Smooth muscle cell of the brain vasculature (primary cell): ENCODE measurements at regions not wholly inside any gene's neighbourhood (a gene's known extent, or its start where the extent isn't known, plus 50 kb on each side); places are given as distances from the start of the nearest gene placed in this dataset.
"Not testable (repeated sequence)": the region's sequence is repeated elsewhere in the genome, so short reads cannot be mapped to it uniquely, and the experiment has no call there.

Experiments
- DNase-seq: peaks from one replicate; pipeline ENCODE4 v3.0.0-alpha.2; 2012; ENCODE audit warnings: low read depth, low spot score

DNA sequence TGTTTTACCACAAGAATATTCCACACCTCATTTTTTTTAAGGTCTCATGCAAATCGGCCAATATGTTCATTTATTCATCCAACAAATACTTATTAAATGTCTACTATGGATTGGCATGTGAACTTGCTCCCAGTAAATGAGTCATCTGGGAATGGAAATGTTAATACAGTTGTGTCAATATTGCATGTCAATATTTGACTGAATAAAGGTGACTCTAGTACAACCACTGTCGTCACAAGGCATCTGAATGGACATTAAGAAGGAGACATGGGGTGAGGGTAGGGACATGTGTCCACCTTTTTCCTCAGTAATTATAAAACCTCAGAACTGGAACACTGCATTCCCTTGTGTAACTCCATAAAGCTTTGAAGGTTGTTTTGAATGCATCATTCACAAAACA, 365.4 kb downstream of the ADCYAP1 start:
- no peak for DNase-seq

DNA sequence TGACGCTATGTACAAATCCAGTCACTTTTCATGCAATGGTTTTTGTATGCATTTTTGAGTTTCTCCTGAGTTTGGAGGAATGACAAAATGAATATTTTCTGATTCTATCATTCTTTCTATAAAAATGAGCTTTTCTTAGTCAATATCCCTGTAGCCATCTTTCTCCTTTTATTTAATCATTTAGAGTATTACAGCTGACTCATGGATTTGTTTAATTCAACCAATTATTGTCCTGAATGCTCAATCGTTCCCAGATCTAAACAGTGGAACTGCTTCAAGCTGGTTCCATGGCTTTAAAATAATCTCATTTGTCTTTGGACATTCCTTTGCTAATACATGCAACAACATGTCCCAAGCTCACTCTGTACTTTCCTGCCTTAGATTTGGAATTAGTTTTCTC, 368.8 kb downstream of the ADCYAP1 start:
- DNase-seq: no peak

DNA sequence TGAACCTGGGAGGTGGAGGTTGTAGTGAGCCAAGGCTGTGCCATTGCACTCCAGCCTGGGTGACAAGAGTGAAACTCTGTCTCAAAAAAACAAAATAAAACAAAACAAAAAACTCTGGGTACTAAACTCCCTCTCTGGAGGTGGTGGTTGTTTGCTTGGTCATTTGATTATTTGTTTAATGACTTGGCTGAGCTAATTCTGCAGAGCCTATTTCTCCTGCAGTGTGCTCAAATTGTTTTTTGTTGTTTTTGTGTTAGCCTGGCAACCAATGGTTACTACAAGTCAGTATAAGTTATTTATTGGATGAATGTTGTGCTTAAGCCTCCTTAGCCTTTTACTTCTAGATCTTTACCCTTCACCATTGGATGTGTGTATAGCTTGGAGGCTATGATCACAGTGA, 387.5 kb downstream of the ADCYAP1 start:
- DNase-seq: no peak

DNA sequence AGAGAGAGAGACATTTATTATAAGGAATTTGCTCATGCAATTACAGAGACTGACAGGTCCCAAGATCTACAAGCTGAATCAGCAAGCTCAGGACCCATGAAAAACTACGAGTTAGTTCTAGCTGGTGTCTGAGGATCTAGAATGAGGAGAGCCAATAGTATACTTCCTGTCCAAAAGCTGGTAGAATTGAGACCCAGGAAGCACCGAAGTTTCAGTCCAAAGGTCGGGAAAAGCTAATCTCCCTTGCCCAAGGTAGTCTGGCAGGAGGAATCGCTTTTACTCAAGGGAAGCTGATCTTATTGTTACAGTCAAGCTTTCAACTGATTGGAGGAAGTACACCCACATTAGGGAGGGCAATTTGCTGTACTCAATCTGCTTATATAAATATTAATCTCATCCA, 389.6 kb downstream of the ADCYAP1 start:
- DNase-seq: no peak

DNA sequence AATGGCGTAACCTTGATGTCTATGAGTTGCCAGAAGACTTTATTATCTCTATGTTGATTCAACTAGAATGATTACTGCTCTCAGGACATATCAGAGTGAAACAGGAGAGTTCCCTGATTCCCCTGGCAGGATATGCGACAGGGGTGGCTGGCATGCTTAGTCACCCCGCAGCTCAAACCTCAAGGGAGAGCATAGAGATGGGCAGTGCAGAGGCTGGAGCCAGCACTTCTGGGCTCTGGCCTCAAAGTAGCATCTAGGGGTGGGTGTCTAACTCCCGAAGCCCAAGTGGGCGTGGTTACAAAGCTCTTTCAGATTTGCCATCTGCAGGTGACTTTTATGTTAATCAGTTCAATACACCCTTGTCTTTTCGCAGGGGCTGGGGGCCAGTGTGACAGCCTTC, 391.6 kb downstream of the ADCYAP1 start:
- no peak for DNase-seq

DNA sequence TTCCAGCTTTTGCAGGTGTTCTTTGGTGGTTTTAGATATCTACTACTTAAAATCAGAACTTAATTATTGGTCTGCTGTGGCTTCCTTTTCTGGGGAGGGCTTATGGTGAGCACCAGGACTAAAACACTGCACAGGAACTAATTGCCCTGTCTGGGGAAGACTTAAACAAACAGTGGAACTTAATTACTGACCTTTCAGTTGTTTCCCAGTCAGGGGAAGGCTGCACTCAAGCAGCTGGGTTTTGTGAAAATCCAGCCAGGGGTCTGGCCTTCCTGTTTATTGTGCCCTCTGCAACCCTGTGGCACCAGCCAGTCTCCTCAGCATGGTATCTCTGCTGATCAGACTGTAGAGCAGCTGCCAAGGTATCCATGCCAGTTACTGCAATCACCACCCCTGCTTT, 398.2 kb downstream of the ADCYAP1 start:
- DNase-seq: no peak

DNA sequence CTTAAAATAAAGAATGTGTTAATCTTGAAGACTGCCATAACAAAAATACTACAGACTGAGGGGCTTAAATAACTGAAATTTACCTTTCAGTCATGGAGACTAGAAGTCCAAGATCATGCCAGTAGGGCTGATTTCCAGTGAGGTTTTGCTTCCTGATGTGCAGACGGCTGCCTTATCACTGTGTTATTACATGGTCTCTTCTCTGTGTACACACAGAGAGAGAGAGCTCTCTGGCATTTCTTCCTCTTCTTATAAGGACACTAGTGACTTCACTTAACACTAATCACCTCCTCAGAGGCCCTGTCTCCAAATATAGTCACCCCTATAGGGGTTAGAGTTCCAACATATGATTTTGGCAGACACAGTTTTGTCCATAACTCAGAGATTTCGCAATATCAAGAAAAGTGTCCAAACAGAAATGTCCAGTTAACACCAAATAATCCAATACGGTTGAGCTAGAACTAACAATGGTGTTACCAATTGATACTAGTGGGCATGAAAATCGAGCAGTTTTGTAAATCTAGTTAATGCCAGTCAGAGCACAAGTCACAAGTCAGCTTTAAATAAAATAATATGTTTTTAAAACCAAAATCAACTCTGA, 399.8 kb downstream of the ADCYAP1 start:
- no peak for DNase-seq

DNA sequence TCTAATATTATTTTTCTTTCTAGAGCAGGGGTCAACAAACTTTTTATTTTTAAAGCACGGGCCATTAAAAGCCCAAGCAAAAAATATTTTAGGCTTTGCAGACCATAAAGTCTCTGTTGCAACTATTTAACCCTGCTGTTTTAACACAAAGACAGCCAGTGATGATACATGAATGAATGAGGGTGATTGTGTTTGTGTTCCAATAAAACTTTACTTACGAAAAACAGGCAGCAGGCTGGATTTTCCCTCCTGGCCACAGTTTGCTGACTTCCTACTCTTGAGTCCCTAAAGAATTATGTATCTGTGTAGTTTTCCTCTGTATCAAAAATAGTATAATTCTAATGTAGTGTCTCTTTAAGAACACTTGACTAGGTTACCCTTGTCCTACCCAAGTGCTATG, 402.0 kb downstream of the ADCYAP1 start:
- DNase-seq: no peak

DNA sequence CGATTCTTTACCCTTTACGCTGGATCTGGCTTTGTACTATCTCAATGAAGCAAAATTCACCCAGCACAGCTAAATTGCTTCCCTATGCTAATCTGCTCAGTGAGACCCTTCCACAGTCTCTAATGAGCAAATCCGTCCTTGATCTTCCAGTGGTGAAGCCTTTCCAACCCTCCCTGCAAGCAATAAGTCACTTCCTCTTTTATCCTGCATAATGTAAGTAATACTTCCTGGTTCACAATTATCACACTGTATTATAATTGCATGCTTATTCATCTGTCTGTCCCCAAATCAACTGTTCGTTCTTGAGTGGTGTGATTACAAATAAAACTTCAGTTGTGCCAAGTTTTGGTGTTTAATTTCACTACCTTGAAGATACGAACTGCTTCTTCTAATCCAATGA, 404.0 kb downstream of the ADCYAP1 start:
- no peak for DNase-seq

DNA sequence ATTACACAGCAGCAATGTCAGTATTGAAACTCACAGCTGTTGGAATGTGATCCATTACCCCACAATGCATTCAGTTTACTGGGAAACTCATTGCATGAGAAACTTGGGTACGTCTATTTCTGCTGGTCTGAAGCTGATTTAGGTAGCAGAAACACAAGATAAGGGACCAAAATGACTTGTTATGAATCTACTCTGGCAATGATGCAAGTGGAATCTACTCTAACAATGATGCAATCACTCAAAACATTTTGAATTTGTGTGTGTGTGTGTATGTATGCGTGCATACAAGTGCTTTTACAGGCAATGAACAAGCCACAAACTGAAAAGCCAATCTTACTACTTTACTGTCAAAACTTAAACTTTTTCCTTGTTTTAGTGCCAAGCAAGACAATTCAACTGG, 406.7 kb downstream of the ADCYAP1 start:
- DNase-seq: no peak

DNA sequence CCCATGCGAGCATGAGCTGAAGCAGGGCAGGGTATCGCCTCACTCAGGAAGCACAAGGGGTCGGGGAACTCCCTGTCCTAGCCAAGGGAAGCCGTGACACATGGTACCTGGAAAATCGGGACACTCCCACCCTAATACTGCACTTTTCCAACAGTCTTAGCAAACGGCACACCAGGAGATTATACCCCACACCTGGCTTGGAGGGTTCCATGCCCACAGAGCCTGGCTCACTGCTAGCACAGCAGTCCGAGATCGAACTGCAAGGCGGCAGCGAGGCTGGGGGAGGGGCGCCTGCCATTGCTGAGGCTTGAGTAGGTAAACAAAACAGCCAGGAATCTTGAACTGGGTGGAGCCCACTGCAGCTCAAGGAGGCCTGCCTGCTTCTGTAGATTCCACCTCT, 430.7 kb downstream of the ADCYAP1 start:
- not testable (repeated sequence) for DNase-seq

DNA sequence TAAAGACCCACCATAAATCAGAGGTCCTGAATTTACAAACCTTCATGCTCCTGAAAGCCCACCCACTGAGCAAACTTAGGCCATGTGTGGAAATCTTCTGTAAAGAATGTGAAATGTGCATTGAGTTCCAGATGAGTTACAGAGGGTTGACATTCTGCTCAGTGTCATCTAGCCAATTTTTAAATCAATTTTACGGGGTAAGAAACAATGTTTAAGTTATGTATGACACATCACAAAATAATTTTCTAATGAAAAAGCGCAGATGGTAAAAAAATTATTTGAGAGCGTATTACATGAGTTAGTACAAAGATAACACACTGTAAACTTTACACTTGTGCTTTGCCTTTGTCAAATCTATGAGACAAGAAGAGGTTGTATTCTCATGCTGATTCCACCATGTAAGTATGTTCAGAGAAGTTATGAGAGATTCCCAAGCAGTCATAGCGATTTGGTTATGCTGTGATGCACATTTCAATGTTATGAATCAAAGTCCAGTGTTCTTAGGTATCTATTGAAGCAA, 446.3 kb downstream of the ADCYAP1 start:
- DNase-seq: no peak

DNA sequence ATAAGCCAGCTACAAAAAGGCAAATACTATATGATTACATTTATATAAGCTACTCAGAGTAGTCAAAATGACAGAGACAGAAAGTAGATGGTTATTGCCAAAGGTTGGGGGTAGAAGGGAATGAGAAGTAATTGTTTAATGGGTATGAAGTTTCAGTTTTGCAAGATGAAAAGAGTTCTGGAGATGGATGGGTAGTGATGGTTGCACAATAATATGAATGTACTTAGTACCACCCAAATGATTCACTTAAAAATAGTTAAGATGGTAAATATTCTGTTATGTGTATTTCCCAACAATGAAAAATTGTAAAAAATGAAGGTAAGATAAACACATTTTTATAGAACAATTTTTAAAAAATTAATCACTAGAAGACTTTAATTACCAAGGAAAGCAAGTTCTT, 448.4 kb downstream of the ADCYAP1 start:
- DNase-seq: no peak

DNA sequence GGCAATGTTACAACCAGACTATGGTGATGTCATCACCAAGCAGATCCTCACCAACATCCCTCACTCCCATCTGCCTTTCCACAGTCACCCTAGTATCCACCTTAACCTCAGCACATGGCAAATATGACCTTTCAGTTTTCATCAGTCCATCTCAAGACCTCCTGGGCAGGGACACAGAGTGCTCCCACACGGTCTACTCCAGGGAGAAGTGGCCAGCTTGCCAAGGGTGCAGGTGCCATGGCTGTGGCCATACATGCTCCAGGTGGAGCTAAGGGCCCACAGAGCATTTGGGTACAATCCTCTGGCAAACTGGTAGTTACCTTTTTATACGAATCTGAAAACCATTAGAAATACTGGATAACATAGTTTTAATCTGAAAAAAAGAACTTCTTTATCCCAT, 453.1 kb downstream of the ADCYAP1 start:
- DNase-seq: no peak

DNA sequence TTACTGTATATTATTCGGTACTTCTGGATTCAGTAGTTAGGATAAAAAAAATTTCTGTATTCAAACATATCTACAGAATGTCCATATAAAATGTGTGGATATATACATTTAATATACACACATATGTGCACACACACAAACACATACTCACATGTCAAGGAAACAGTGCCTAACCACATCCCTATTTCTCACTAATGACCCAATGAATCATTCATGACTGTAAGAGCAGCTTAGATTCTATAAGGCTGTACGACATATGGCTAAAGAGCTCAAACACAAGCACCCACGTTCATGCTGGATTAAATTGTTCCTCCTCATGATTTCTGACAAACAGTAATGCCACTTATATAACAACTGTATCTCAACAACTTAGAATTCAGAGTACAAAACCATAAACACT, 457.3 kb downstream of the ADCYAP1 start:
- DNase-seq: no peak

DNA sequence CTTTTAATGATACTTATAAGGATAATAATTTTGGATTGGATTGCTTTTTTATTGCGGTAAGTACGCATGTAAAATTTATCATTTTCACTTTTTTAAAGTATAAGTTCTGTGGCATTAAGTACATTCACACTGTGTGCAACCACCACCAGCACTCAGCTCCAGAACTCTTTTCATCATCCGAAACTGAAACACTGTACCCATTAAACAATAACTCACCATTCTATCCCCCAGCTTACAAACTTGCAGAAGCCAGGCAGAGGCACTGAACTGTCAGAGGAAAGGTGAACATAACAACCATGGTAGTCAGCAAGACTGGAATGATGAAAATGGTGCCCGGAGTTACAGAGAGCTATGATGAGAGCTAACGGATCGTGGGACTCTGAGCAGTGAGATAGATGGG, 465.9 kb downstream of the ADCYAP1 start:
- no peak for DNase-seq

DNA sequence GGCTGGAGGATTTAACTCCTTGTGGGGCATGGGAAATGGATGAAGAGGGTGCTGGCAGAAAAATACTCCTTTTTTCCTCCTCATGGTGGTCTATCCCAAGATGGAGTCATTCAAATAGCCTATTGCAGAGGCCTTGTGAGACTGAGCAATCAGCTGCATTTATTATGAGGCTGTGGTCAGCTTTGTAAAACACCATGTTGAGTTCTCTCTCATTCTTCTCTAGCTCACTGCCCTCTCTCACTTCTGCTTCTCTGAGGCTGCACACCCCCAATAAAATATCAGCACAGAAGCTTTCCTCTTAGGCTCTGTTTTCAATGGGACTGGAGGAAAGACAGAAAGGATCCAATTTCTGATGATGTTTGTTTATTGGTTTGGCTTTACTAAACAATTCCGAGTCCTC, 467.1 kb downstream of the ADCYAP1 start:
- DNase-seq: no peak

DNA sequence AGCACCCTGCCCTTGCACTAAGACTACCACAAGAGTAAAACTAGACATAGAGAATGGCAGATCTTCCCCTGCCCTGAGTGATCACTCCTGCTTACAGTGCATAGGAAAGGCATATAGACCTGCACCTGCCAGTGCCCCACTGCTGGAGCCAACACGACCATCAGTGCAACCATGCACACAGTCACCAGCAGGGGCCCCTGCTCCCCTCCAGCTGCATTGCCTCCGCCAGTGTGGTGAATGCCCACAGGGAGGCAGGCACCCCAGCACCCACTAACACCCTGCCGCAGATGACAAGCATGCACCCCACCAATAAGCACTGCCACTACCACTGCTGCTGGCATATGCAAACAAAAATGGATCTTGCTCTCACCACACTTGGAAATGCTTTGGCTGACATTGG, 478.8 kb downstream of the ADCYAP1 start:
- no peak for DNase-seq

DNA sequence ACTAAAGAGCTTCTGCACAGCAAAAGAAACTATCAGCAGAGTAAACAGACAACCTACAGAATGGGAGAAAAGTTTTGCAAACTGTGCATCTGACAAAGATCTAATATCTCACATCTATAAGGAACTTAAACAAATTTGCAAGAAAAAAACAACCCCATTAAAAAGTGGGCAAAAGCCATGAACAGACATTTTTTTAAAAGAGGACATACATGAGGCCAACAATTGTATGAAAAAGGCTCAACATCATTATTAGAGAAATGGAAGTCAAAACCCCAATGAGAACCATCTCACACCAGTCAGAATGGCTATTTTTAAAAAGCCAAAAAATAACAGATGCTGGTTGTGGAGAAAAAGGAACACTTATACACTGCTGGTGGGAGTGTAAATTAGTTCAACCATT, 483.8 kb downstream of the ADCYAP1 start:
- DNase-seq: not testable (repeated sequence)

DNA sequence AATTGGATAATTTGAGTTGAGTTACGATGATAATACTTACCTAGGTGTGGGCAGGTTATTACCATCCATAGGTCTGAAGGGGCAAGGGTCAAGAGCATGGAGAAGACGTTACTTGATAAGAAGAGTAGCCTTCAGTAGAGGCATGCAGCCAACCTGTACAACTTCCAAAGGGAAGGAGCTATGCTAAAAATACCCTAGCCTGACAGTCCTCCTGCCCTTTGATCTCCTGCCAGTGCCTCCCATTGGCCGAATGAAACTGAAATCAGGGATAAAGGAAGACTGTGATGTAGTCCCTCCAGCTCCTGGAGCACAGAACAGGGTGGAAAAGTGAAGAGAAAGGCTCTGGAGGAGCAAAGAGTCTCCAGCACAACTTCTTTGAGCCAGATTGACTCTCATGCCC, 487.4 kb downstream of the ADCYAP1 start:
- no peak for DNase-seq

DNA sequence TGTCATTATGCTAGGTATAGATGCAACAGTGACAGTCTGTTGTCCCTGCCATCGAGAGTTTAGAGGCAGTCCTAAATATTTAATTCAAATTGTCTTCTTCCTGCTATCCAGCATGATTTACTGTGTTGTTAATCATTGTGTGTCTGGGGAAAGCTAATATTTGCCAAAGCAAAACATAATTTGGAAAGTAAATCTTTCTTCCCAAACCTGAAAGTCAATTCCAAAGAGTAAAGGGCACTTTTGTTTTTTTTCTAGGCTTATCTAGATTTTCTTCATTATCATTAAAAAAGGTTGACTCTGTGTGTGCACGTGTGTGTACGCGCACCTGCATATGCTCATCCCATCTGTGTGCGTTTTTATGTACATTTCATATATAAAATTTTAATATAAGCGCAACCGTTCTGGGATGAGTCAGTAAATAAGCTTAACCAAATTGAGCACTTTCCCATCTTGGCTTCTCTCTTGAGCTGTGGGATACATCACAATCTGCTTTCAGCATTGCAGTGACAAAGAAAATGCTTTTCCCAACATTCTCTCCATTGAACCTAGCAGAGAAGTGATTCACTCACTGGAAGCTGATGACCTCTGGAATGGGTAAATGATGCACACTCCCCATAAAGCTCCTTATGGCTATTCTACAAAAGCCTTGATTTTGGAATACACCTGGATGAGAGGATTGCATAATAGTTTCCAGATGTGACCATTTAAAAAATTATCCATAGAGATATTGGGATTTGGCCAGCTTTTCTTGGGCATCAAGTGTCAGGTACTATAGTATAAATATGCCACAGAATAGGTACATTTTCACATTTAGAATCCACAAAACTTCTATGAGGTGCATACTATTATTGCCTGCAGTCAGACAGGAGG, 488.4 kb downstream of the ADCYAP1 start:
- no peak for DNase-seq

DNA sequence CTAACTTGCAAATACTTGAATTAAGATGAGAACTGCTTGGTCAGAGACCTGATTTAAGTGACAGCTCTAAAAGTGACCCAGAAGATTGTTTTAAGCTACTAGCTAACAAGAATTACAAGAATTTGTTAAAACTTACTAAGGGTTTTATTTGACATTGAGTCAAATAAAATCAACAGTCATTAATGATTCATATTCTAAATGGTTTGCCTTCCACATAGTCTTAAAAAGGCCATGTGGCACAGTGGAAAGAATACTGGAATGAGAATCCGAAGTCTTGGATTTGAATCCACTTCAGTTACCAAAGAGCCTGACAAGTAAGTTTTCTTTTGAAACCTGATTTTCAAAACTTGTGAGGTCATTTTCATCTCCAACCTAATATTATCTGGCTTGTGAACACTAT, 489.3 kb downstream of the ADCYAP1 start:
- no peak for DNase-seq

DNA sequence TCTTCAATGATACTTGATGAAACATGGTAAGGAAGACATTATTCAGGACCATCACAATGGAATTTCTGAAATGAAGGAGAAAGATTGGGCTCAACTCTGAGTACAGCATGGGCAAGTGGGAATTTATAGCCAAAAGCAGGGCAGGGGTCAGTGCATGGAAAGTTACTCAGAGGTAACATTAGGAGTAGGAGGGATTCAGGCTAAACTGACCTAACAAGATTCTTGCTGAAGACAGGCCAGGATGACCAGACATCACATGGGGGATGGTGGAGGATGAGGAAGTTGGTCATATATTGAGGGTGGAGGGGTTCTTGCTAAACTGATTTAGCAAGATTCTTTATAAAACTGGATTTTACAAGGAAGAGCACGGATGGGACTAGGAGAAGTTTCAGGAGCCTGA, 489.8 kb downstream of the ADCYAP1 start:
- no peak for DNase-seq
